HG02763 (cell line): ENCODE measurements at regions not wholly inside any gene's neighbourhood (a gene's known extent, or its start where the extent isn't known, plus 50 kb on each side); places are given as distances from the start of the nearest gene placed in this dataset.

Experiments used
- ATAC-seq: cut with Tn5 transposase; IDR thresholded peaks from one replicate; pipeline ENCODE4 v1.9.1; 2021; ENCODE audit warnings: mild to moderate bottlenecking, moderate library complexity; ENCODE audit not compliant: unreplicated experiment

- ATAC-seq = no peak
Observed at GRCh38 chr20:22506827-22507226, 77.5 kb downstream of the FOXA2 start.

- ATAC-seq = no peak
Observed at GRCh38 chr20:22504829-22505377, 79.5 kb downstream of the FOXA2 start.

- no peak for ATAC-seq
Observed at GRCh38 chr20:22503577-22503976, 80.8 kb downstream of the FOXA2 start.

- no peak for ATAC-seq
Observed at GRCh38 chr20:22502731-22503191, 81.6 kb downstream of the FOXA2 start.

- no peak for ATAC-seq
Observed at GRCh38 chr20:22501566-22502344, 82.6 kb downstream of the FOXA2 start.

- ATAC-seq = no peak
Observed at GRCh38 chr20:22501034-22501433, 83.3 kb downstream of the FOXA2 start.

- no peak for ATAC-seq
Observed at GRCh38 chr20:22499515-22500166, 84.7 kb downstream of the FOXA2 start.

GRCh38 chr20:22496817-22497216, 87.6 kb downstream of the FOXA2 start:
- ATAC-seq = no peak

- ATAC-seq = no peak
Observed at GRCh38 chr20:22495789-22496188, 88.6 kb downstream of the FOXA2 start.

GRCh38 chr20:22495172-22495571, 89.2 kb downstream of the FOXA2 start:
- no peak for ATAC-seq

- ATAC-seq = no peak
Observed at GRCh38 chr20:22492497-22492896, 91.9 kb downstream of the FOXA2 start.

- no peak for ATAC-seq
Observed at GRCh38 chr20:22491194-22491505, 93.2 kb downstream of the FOXA2 start.

- ATAC-seq = no peak
Observed at GRCh38 chr20:22490287-22491193, 93.8 kb downstream of the FOXA2 start.

- no peak for ATAC-seq
Observed at GRCh38 chr20:22489626-22490286, 94.6 kb downstream of the FOXA2 start.

GRCh38 chr20:22480336-22480735, 104.0 kb downstream of the FOXA2 start:
- ATAC-seq = no peak

- peak; percentile 96 for ATAC-seq
Observed at GRCh38 chr20:22475662-22476061, 108.7 kb downstream of the FOXA2 start.

GRCh38 chr20:22474224-22474623, 110.1 kb downstream of the FOXA2 start:
- no peak for ATAC-seq

- no peak for ATAC-seq
Observed at GRCh38 chr20:22473293-22473692, 111.1 kb downstream of the FOXA2 start.

GRCh38 chr20:22472447-22473100, 111.8 kb downstream of the FOXA2 start:
- ATAC-seq = no peak

- ATAC-seq = no peak
Observed at GRCh38 chr20:22471156-22471836, 113.1 kb downstream of the FOXA2 start.
